ENCODE measurements at regions not wholly inside any gene's neighbourhood (a gene's known extent, or its start where the extent isn't known, plus 50 kb on each side); places are given as distances from the start of the nearest gene placed in this dataset.
"Not testable (repeated sequence)": the region's sequence is repeated elsewhere in the genome, so short reads cannot be mapped to it uniquely, and the experiment has no call there.

DNA sequence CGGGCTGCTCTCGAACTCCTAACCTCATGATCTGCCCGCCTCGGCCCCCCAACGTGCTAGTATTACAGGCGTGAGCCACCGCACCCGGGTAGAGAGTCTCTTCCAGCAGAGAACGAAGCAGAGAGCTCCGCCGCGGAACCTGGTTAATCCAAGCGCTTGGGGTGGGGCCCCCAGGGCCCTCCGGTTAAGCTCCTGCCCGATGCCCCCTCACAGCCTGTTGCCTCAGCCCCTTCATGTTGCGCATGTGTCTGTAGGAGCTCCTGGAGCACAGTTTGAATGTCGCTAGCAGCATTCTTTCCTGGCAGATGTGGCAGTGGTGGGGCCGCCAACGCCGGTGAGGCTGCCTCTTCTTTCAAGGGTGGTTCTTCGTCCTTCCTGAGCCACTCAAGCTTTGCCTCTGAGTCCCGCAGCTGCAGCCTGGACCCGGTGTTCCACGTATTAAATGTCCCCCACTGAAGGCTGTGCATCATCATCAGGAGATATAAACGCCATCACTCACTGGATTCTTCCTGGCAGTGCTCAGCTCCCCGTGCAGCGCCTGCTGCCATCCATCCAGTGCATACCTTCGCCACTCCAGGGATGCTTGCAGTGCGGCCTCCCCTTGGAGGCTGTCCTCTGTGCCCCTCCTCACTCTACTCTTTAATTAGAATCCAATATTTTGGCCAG, 1919.3 kb downstream of the PCDH9 start:
- Histone ChIP-seq H3K27me3 (replicated peaks; ENCODE audit: control insufficient read depth, insufficient read depth, low read length) (no peaks in the 10 kb centered on the region), H3K36me3 (ENCODE audit: control insufficient read depth, insufficient read depth, low read length) (no peaks in the 10 kb centered on the region), H3K4me3 (replicated peaks; ENCODE audit: low read depth, low read length) (no peak overlapping the region)
- TF ChIP-seq, protein P1, sequence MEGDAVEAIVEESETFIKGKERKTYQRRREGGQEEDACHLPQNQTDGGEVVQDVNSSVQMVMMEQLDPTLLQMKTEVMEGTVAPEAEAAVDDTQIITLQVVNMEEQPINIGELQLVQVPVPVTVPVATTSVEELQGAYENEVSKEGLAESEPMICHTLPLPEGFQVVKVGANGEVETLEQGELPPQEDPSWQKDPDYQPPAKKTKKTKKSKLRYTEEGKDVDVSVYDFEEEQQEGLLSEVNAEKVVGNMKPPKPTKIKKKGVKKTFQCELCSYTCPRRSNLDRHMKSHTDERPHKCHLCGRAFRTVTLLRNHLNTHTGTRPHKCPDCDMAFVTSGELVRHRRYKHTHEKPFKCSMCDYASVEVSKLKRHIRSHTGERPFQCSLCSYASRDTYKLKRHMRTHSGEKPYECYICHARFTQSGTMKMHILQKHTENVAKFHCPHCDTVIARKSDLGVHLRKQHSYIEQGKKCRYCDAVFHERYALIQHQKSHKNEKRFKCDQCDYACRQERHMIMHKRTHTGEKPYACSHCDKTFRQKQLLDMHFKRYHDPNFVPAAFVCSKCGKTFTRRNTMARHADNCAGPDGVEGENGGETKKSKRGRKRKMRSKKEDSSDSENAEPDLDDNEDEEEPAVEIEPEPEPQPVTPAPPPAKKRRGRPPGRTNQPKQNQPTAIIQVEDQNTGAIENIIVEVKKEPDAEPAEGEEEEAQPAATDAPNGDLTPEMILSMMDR (IDR thresholded peaks at IDR 0.05; ENCODE audit: insufficient read depth, low read length, poor library complexity, severe bottlenecking), result no peak
- no peak for DNase-seq (ENCODE audit: extremely low read depth, insufficient read length)

DNA sequence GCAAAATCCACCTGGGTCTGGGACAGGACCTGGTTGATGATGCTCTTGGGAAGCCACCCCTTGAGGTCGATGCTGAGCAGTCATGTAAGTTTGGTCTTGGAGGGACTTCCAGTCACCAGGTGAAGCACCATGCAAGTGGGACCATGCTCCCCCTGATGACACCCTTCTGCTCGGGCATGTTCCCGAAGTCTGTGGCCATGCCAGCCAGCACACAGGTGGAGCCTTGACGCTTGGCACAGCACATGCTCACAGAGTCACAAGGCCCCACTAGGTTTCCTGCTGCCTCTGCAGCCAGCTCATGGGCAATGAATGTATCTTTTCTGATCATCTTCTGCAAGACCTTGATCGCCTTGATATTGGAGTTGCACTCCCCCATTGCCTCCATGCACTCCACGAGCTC, 1920.2 kb downstream of the PCDH9 start:
- no peaks in the 10 kb centered on the region for H3K27me3 ChIP-seq (replicated peaks; ENCODE audit: control insufficient read depth, insufficient read depth, low read length)
- H3K4me3 ChIP-seq (replicated peaks; ENCODE audit: low read depth, low read length), result no peak overlapping the region
- DNase-seq (ENCODE audit: extremely low read depth, insufficient read length), result no peak
- no peaks in the 10 kb centered on the region for H3K36me3 ChIP-seq (ENCODE audit: control insufficient read depth, insufficient read depth, low read length)
- TF ChIP-seq, protein P1 (IDR thresholded peaks at IDR 0.05; ENCODE audit: insufficient read depth, low read length, poor library complexity, severe bottlenecking), result no peak

DNA sequence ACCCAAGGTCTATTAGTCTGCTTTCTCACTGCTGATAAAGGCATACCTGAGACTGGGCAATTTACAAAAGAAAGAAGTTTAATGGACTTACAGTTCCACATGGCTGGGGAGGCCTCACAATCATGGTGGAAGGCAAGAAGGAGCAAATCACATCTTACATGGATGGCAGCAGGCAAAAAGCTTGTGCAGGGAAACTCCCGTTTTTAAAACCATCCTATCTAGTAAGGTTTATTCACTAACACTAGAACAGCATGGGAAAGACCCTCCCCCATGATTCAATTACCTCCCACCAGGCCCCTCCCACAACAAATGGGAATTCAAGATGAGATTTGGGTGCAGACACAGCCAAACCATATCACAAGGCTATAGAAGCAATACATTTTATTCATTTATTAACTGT, 1921.4 kb downstream of the PCDH9 start:
- DNase-seq (ENCODE audit: extremely low read depth, insufficient read length); H3K36me3 ChIP-seq (ENCODE audit: control insufficient read depth, insufficient read depth, low read length); H3K27me3 ChIP-seq (replicated peaks; ENCODE audit: control insufficient read depth, insufficient read depth, low read length); H3K4me3 ChIP-seq (replicated peaks; ENCODE audit: low read depth, low read length): not testable (repeated sequence)

DNA sequence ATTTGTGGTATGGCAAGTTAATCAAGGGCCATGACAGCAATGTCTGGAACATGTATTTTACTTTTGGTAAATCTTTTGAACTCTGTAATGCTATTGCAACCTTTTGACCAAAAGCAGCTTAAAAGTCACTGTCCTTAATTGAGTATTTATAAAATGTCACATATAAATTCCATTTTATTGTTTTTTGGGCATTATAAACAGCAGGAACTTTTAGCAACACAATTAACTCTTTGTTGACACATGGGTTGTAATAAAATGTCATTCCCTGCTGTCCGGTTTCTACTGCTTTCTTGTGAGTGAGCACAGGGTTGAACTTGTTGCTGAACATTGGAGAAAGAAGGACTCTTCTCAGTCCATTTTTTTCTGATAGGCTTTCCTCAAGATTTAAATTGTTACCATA, 1923.1 kb downstream of the PCDH9 start:
- H3K36me3 ChIP-seq (ENCODE audit: control insufficient read depth, insufficient read depth, low read length), result no peaks in the 10 kb centered on the region
- no peaks in the 10 kb centered on the region for H3K27me3 ChIP-seq (replicated peaks; ENCODE audit: control insufficient read depth, insufficient read depth, low read length)
- no peak overlapping the region for H3K4me3 ChIP-seq (replicated peaks; ENCODE audit: low read depth, low read length)
- no peak for DNase-seq (ENCODE audit: extremely low read depth, insufficient read length)
- TF ChIP-seq, protein P1 (IDR thresholded peaks at IDR 0.05; ENCODE audit: insufficient read depth, low read length, poor library complexity, severe bottlenecking), result no peak

DNA sequence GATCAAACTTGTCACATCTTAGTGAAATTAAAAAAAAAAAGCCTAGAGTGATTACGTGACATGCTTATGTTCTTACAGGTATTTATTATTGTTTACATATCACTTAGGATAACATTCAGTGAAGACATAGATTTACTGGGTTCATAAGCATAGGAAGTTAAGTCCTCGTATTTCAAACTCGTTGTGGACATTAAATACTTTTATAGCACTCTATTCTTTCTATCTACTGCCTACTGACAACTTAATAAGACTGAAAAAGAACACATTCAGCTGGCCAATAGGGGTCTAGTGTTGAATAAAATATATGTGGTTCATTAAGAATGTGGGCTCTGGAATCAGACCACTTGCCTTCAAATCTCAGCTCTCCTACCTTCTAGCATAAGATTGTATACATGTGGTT, 1927.4 kb downstream of the PCDH9 start:
- TF ChIP-seq, protein P1 (IDR thresholded peaks at IDR 0.05; ENCODE audit: insufficient read depth, low read length, poor library complexity, severe bottlenecking), result no peak
- Histone ChIP-seq H3K36me3 (ENCODE audit: control insufficient read depth, insufficient read depth, low read length) (no peaks in the 10 kb centered on the region), H3K4me3 (replicated peaks; ENCODE audit: low read depth, low read length) (no peak overlapping the region), H3K27me3 (replicated peaks; ENCODE audit: control insufficient read depth, insufficient read depth, low read length) (no peaks in the 10 kb centered on the region)
- DNase-seq (ENCODE audit: extremely low read depth, insufficient read length), result no peak

DNA sequence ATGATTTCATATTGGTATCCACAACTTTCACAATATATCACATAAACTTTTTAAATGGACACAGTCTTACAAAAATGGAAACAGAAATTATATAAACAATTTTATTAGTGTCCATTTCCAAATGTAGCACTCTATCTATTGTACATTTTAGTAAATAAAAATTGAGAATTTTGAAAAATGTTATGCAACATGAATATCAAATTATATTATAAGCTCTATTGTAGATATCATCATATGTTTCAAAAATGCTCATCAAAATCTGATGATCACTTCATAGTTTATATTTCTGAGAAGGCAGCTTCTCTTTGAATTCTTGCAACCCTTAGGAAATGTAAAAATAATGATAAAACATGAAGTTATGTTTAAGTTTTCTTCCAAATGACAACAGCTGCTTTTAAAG, 1928.6 kb downstream of the PCDH9 start:
- no peak overlapping the region for H3K4me3 ChIP-seq (replicated peaks; ENCODE audit: low read depth, low read length)
- DNase-seq (ENCODE audit: extremely low read depth, insufficient read length), result no peak
- H3K36me3 ChIP-seq (ENCODE audit: control insufficient read depth, insufficient read depth, low read length), result no peaks in the 10 kb centered on the region
- TF ChIP-seq, protein P1 (IDR thresholded peaks at IDR 0.05; ENCODE audit: insufficient read depth, low read length, poor library complexity, severe bottlenecking), result no peak
- H3K27me3 ChIP-seq (replicated peaks; ENCODE audit: control insufficient read depth, insufficient read depth, low read length), result no peaks in the 10 kb centered on the region
